GM12878 (cell line): ENCODE measurements at regions not wholly inside any gene's neighbourhood (a gene's known extent, or its start where the extent isn't known, plus 50 kb on each side); places are given as distances from the start of the nearest gene placed in this dataset.

ENCODE experiments used
- ATAC-seq: fragments of 200-7000 bp; cut with Tn5 transposase; 3 replicates; pipeline ENCODE4 v1.9.1; 2020; ENCODE audit warnings: mild to moderate bottlenecking, moderate library complexity
- BruUV-seq: library from RNA; stranded (reverse); fragments of 400-500 nt; replicated peaks from 2 replicates; lab custom pipeline; 2021; lab: Mats Ljungman, UMichigan
- CTCF ChIA-PET: fragments of 300-600 bp; sonication (Branson Sonifier 250); formaldehyde crosslinking; extraction: SDS; loops from one replicate; lab custom pipeline; 2021; ENCODE audit warnings: inconsistent platforms; lab: Yijun Ruan, JAX
- POLR2A ChIA-PET: fragments of 350-600 bp; formaldehyde crosslinking; extraction: SDS; loops from one replicate; lab custom pipeline; 2021; ENCODE audit warnings: inconsistent platforms; lab: Charles Lee
- RAD21 ChIA-PET: fragments of 300-600 bp; sonication (Branson Sonifier 250); formaldehyde crosslinking; loops from one replicate; lab custom pipeline; 2023; ENCODE audit warnings: antibody characterized with exemption; ENCODE audit not compliant: unreplicated experiment; lab: Charles Lee
- SMC1A ChIA-PET: fragments of 300-600 bp; sonication (Branson Sonifier 250); formaldehyde crosslinking; loops from one replicate; lab custom pipeline; 2023; ENCODE audit not compliant: unreplicated experiment, uncharacterized antibody; lab: Charles Lee
- DNase-seq: peaks from one replicate; pipeline ENCODE4 v3.0.0-alpha.2; 2011; ENCODE audit warnings: low read depth, low spot score
- FAIRE-seq: peaks from 3 replicates; lab custom pipeline; 2011; peaks lifted over from hg19 to GRCh38; lab: Jason Lieb, UNC
- H2AFZ ChIP-seq: 2 replicates; pipeline ENCODE4 v1.6.0; 2011; ENCODE audit warnings: low read depth, low read length, control low read depth; ENCODE audit not compliant: control insufficient read depth
- H3K27ac ChIP-seq: 2 replicates; pipeline ENCODE4 v1.5.1; 2011; ENCODE audit warnings: control low read depth; ENCODE audit not compliant: control insufficient read depth, insufficient read depth
- H3K27me3 ChIP-seq, 2 experiments: replicated peaks in 1 of 2; 2 replicates each; pipeline versions ENCODE4 v1.6.0 to v1.6.1; 2011; ENCODE audit warnings: low read length in 1 of 2; ENCODE audit not compliant: control insufficient read depth in 2 of 2, insufficient read depth in 2 of 2
- H3K36me3 ChIP-seq, 2 experiments: 2 replicates each; pipeline ENCODE4 v1.5.1; 2011; ENCODE audit warnings: low read length in 1 of 2; ENCODE audit not compliant: control insufficient read depth in 2 of 2, insufficient read depth in 2 of 2
- H3K4me1 ChIP-seq: 2 replicates; pipeline ENCODE4 v1.6.1; 2011; ENCODE audit warnings: mild to moderate bottlenecking, low read length, moderate library complexity, mixed read lengths; ENCODE audit not compliant: control insufficient read depth, insufficient read depth
- H3K4me2 ChIP-seq: 2 replicates; pipeline ENCODE4 v1.6.0; 2011; ENCODE audit warnings: control low read depth; ENCODE audit not compliant: control insufficient read depth, insufficient read depth
- H3K4me3 ChIP-seq: fragments of 200-600 bp; sonication (generic); 2 replicates; pipeline ENCODE4 v1.5.1; 2016
- H3K79me2 ChIP-seq: 2 replicates; pipeline ENCODE4 v1.6.0; 2011; ENCODE audit warnings: low read length; ENCODE audit not compliant: control insufficient read depth, insufficient read depth
- H3K9ac ChIP-seq: 2 replicates; pipeline ENCODE4 v1.8.0; 2011; ENCODE audit warnings: low read length, control low read depth, mixed read lengths; ENCODE audit not compliant: control insufficient read depth, insufficient read depth
- H3K9me3 ChIP-seq: replicated peaks from 3 replicates; pipeline ENCODE4 v1.5.1; 2011; ENCODE audit warnings: mild to moderate bottlenecking, low read length; ENCODE audit not compliant: control insufficient read depth, insufficient read depth
- H4K20me1 ChIP-seq: 2 replicates; pipeline ENCODE4 v1.6.0; 2011; ENCODE audit not compliant: control insufficient read depth, insufficient read depth
- BCL11A ChIP-seq: IDR thresholded peaks from 2 replicates; pipeline ENCODE4 v1.6.1; 2011; ENCODE audit warnings: low read depth, low read length
- CBFB ChIP-seq: IDR thresholded peaks from 2 replicates; pipeline ENCODE4 v1.6.1; 2016; ENCODE audit warnings: antibody characterized with exemption, low read depth
- CHD2 ChIP-seq: IDR thresholded peaks from 2 replicates; pipeline ENCODE4 v1.6.1; 2011; ENCODE audit warnings: low read depth, low read length, improper control_type of control experiment, borderline replicate concordance
- EED ChIP-seq: sonication (generic); IDR thresholded peaks from 2 replicates; pipeline ENCODE4 v1.6.1; 2016; ENCODE audit warnings: antibody characterized with exemption, low read depth
- FOXM1 ChIP-seq: IDR thresholded peaks from 2 replicates; pipeline ENCODE4 v1.6.1; 2012; ENCODE audit warnings: low read depth, mild to moderate bottlenecking, inconsistent platforms, low read length, moderate library complexity
- HCFC1 ChIP-seq: fragments of 150-350 bp; IDR thresholded peaks from 2 replicates; pipeline ENCODE4 v1.6.1; 2014; ENCODE audit warnings: low read length
- HDAC6 ChIP-seq: fragments of 200-600 bp; sonication (generic); IDR thresholded peaks from one replicate; pipeline ENCODE4 v1.8.0; 2017; ENCODE audit warnings: antibody characterized with exemption; ENCODE audit not compliant: unreplicated experiment
- LARP7 ChIP-seq: fragments of 450-650 bp; IDR thresholded peaks from 2 replicates; pipeline ENCODE4 v1.6.1; 2017; ENCODE audit warnings: mild to moderate bottlenecking
- MYB ChIP-seq: fragments of 150-350 bp; IDR thresholded peaks from 2 replicates; pipeline ENCODE4 v1.6.1; 2014; ENCODE audit warnings: mild to moderate bottlenecking, low read depth, low read length, borderline replicate concordance
- RUNX3 ChIP-seq: IDR thresholded peaks from 2 replicates; pipeline ENCODE4 v1.6.1; 2012; ENCODE audit warnings: low read length, inconsistent platforms
- STAT3 ChIP-seq: IDR thresholded peaks from 2 replicates; pipeline ENCODE4 v1.6.1; 2011; ENCODE audit warnings: low read depth, low read length, improper control_type of control experiment
- TBL1XR1 ChIP-seq: IDR thresholded peaks from 2 replicates; pipeline ENCODE4 v1.6.1; 2012; ENCODE audit warnings: low read depth, low read length, improper control_type of control experiment
- TCF7 ChIP-seq: IDR thresholded peaks from 2 replicates; pipeline ENCODE4 v1.6.1; 2014; ENCODE audit warnings: antibody characterized with exemption, borderline replicate concordance
- ZNF274 ChIP-seq: IDR thresholded peaks from one replicate; pipeline ENCODE4 v1.8.0; 2011; ENCODE audit not compliant: insufficient read length, insufficient read depth
- ZNF622 ChIP-seq: fragments of 450-650 bp; IDR thresholded peaks from 2 replicates; pipeline ENCODE4 v1.6.1; 2017; ENCODE audit warnings: mild to moderate bottlenecking, inconsistent platforms
- WGBS: methylation state at CpG from one replicate; pipeline ENCODE4 v1.1.6; 2016; ENCODE audit warnings: low lambda C conversion rate; ENCODE audit not compliant: insufficient replicate concordance, insufficient coverage; ENCODE audit errors: missing lambda C conversion rate; 5-methylcytosine and 5-hydroxymethylcytosine counted together
- in situ Hi-C: fragments of 300-500 bp; cut with MboI; formaldehyde crosslinking; loops from 9 replicates; pipeline ENCODE4 v1.14.3; 2018; ENCODE audit warnings: mixed read lengths
- intact Hi-C: fragments of 100-400 bp; cut with micrococcal nuclease; formaldehyde crosslinking; loops from one replicate; pipeline ENCODE4 v1.14.2; 2022; ENCODE audit not compliant: unreplicated experiment
- TF ChIP-seq, protein P1 (sequence below), 3 experiments: IDR thresholded peaks in 2 of 3; conservative IDR thresholded peaks in 1 of 3; 2 replicates each; pipeline ENCODE4 v1.5.1; 2011; ENCODE audit warnings: low read depth in 3 of 3, low read length in 3 of 3, mild to moderate bottlenecking in 3 of 3, control low read depth in 2 of 3, moderate library complexity in 2 of 3, inconsistent platforms in 1 of 3, mixed read lengths in 1 of 3; ENCODE audit not compliant: control insufficient read depth in 2 of 3, insufficient read depth in 1 of 3; ENCODE audit errors: extremely low read depth in 1 of 3
- TF ChIP-seq, protein P2 (sequence below): IDR thresholded peaks from 2 replicates; pipeline ENCODE4 v1.6.1; 2011; ENCODE audit warnings: mild to moderate bottlenecking, low read depth, low read length, moderate library complexity; ENCODE audit not compliant: insufficient replicate concordance

DNA sequence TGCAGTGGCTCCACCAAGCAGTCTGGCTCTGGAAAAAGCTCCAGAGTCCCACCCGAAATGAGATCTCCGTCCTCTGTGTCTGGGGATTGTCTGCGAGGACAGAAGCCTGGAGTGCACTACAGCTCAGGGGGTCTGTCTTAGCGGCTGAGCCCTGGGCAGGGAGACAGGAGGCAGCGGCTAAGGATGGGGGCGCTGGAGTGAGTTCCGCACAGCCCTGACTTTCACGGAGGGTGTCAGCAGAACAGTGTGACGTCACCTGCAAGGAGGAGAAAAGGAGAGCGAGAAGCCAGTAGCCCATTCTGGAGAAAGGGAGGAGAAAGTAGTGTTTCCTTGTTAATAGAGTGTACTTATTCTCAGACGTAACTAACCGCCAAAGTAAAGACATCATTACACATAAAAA lies 97.6 kb downstream of the FAM50B start:
- SMC1A ChIA-PET, result no interaction called here
- intact Hi-C loops, result no loop called here

DNA sequence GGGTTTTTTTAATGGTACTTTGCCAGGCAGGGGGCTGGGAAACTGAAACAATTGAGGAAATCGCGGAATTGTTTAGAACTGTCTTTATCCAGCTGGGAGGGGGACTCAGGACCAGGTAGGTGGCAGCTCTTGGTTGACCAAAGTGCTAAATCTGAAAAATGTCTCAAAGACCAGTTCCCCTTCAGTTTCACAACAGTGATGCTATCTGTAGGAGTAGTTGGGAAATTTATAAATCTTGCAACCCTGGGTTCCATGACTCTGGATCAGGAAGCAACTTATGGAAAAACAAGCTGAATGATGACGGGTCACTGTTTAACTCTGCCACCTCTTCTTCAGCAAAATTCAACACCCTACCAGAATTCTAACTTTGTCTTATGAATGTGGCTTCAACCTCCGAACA lies 99.7 kb downstream of the FAM50B start:
- ATAC-seq (no peak), DNase-seq (no peak), FAIRE-seq (no peak)
- Histone ChIP-seq H3K27me3 (no peaks in the 10 kb centered on the region), H3K79me2 (no peaks in the 10 kb centered on the region), H3K4me1 (no peaks in the 10 kb centered on the region), H3K4me3 (no peak overlapping the region), H3K27ac (no peak overlapping the region), H2AFZ (no peak overlapping the region), H3K36me3 (no peaks in the 10 kb centered on the region), H3K9me3 (no peaks in the 10 kb centered on the region; the same call in 2 of the 3 replicates), H3K9ac (no peak overlapping the region), H3K4me2 (no peak overlapping the region), H4K20me1 (no peaks in the 10 kb centered on the region)
- POLR2A ChIA-PET, result no interaction called here
- RAD21 ChIA-PET, result no interaction called here
- WGBS, result 36% methylated on average over 4 of the region's 4 CpGs
- CTCF ChIA-PET, result interaction anchor here (1.5 kb wide), 1 partner anchor 12 kb away, joined by 4 read pairs; no protein-coding TSS in a partner anchor
- BruUV-seq, result no TSS peak
- SMC1A ChIA-PET, result interaction anchor here (1.2 kb wide), 1 partner anchor 10 kb away, joined by 3 read pairs; no protein-coding TSS in a partner anchor
- in situ Hi-C loops, result no loop called here
- intact Hi-C loops, result no loop called here
- TF ChIP-seq FOXM1 (no peak), LARP7 (no peak), HDAC6 (no peak), TCF7 (no peak), HCFC1 (no peak), TBL1XR1 (no peak), CBFB (no peak), RUNX3 (no peak), EED (no peak), ZNF274 (no peak), MYB (no peak)
- TF ChIP-seq, protein P1, sequence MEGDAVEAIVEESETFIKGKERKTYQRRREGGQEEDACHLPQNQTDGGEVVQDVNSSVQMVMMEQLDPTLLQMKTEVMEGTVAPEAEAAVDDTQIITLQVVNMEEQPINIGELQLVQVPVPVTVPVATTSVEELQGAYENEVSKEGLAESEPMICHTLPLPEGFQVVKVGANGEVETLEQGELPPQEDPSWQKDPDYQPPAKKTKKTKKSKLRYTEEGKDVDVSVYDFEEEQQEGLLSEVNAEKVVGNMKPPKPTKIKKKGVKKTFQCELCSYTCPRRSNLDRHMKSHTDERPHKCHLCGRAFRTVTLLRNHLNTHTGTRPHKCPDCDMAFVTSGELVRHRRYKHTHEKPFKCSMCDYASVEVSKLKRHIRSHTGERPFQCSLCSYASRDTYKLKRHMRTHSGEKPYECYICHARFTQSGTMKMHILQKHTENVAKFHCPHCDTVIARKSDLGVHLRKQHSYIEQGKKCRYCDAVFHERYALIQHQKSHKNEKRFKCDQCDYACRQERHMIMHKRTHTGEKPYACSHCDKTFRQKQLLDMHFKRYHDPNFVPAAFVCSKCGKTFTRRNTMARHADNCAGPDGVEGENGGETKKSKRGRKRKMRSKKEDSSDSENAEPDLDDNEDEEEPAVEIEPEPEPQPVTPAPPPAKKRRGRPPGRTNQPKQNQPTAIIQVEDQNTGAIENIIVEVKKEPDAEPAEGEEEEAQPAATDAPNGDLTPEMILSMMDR (IDR thresholded peaks at IDR 0.05 in 2 of 3, conservative IDR thresholded peaks at IDR 0.05 in 1 of 3; ENCODE audit: control insufficient read depth in 2 of 3, extremely low read depth in 1 of 3, insufficient read depth in 1 of 3, low read depth in 3 of 3, low read length in 3 of 3), result no peak

More for the DNA sequence above, 97.6 kb downstream of the FAM50B start:
- POLR2A ChIA-PET, result no interaction called here
- RAD21 ChIA-PET, result no interaction called here
- FAIRE-seq, result no peak
- no peaks in the 10 kb centered on the region for H4K20me1 ChIP-seq
- H3K4me2 ChIP-seq, result no peak overlapping the region
- no peak overlapping the region for H2AFZ ChIP-seq
- no peak for ATAC-seq
- H3K36me3 ChIP-seq, result no peaks in the 10 kb centered on the region
- no TSS peak for BruUV-seq
- 55% methylated on average over 12 of the region's 12 CpGs for WGBS
- CTCF ChIA-PET, result no interaction called here
- H3K9me3 ChIP-seq, result no peaks in the 10 kb centered on the region
- in situ Hi-C loops, result no loop called here
- TF ChIP-seq CHD2 (no peak), ZNF622 (no peak), BCL11A (no peak), STAT3 (no peak)
- TF ChIP-seq, protein P2, sequence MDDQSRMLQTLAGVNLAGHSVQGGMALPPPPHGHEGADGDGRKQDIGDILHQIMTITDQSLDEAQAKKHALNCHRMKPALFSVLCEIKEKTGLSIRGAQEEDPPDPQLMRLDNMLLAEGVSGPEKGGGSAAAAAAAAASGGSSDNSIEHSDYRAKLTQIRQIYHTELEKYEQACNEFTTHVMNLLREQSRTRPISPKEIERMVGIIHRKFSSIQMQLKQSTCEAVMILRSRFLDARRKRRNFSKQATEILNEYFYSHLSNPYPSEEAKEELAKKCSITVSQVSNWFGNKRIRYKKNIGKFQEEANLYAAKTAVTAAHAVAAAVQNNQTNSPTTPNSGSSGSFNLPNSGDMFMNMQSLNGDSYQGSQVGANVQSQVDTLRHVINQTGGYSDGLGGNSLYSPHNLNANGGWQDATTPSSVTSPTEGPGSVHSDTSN, result no peak
- H3K4me1 ChIP-seq, result no peaks in the 10 kb centered on the region
- no peaks in the 10 kb centered on the region; a peak in 1 of 4 replicates for H3K27me3 ChIP-seq
- no peak for DNase-seq
- no peak overlapping the region for H3K9ac ChIP-seq
- H3K4me3 ChIP-seq, result no peak overlapping the region
- no peak overlapping the region for H3K27ac ChIP-seq
- H3K79me2 ChIP-seq, result no peaks in the 10 kb centered on the region
